GM18517 (cell line): ENCODE measurements at regions not wholly inside any gene's neighbourhood (a gene's known extent, or its start where the extent isn't known, plus 50 kb on each side); places are given as distances from the start of the nearest gene placed in this dataset.
"Not testable (repeated sequence)": the region's sequence is repeated elsewhere in the genome, so short reads cannot be mapped to it uniquely, and the experiment has no call there.

Source experiments
- ATAC-seq: cut with Tn5 transposase; IDR thresholded peaks from one replicate; pipeline ENCODE4 v1.9.1; 2021; ENCODE audit warnings: mild to moderate bottlenecking, moderate library complexity; ENCODE audit not compliant: unreplicated experiment

DNA sequence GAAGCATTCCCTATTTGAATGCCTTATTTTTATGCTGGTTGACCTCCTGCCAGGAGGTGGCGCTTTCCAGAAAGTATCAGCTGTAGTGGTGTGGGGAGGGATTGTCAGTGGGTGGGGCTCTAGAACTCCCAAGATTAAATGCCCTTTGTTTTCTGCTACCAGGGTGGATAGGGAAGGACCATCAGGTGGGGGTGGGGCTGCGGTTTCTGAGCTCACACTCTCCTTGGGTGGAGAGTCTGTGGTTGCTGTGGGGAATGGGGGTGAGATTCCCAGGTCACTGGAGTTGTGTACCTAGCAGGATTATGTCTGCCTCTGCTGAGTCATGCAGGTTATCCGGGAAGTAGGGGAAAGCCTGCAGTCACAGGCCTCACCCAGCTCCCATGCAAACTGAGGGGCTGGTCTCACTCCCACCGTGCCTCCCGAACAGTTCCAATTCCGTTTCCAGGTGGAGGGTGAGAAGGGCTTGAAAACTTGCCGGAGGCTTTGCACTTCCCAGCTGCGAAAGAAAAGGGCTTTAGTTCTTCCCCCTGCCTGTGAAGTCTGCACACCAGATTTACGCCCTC, 68.3 kb downstream of the ALG10B start:
- ATAC-seq: no peak

DNA sequence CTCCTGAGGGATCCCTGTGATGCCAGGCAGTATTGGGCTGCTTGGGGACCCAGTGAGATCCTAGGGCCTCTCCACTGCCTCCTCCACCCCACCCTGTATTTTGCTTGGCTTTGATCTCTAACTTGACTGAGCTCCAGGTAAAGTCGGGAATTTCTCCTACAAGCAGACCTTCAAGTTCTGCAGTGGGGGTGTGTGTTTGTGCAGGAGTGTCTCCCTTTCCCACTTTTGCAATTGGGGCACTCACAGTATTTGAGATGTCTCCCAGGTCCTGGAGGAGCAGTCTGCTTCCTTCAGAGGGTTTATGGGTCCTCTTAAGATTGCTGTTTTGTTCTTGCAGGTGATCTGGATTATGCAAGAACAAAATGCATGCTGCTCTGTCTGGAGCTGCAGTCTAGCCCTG, 68.9 kb downstream of the ALG10B start:
- no peak for ATAC-seq

DNA sequence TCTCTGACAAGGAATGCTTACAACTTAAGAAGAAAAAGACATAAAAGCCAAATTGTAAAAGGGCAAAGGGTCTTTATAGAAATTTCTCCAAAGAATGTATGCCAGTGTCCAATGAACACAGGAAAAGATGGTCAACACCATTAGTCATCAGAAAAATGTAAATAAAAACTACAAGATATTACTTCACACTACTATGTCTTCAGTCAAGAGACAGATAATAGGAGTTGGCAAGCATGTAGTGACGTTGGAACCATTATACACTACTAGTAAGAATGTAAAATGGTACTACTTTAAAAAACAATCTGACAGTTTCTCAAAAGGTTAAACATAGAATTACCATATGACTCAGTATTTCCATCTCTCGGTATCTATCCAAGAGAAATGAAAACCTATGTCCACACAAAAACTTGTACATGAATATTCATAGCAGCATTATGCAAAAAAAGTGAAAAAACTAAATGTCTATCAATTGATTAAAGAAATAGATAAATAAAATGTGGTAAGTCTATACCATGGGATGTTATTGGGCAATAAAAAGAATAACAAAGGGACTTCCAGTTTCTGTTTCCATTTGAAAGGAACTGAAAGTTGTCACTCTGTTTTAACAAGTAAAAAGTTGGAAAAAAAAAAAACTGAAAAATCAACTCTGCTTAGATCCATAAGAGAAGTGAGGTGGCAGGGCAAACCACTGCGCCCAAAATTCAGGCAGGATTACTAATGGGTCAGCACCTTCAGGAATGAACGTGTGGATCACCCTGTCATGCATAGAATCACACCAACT, 69.8 kb downstream of the ALG10B start:
- ATAC-seq: peak; percentile 79

DNA sequence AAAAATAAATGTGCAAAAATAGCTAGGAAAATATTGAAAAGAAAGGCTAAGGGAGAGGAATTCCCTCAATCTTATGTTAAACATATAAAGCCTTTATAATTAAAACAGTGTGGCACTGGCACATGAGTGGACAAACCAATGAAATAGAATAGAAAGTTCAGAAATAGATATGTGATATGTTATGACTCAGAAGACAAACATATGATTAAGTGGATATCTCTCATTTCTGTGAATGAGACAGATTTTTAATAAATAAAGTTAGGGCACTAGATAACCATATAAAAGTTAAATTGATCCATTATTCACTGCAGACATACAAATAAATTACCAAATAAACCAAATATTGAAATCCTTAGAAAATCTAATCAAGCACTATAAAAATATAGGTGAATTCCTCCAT, 73.0 kb downstream of the ALG10B start:
- ATAC-seq: no peak

DNA sequence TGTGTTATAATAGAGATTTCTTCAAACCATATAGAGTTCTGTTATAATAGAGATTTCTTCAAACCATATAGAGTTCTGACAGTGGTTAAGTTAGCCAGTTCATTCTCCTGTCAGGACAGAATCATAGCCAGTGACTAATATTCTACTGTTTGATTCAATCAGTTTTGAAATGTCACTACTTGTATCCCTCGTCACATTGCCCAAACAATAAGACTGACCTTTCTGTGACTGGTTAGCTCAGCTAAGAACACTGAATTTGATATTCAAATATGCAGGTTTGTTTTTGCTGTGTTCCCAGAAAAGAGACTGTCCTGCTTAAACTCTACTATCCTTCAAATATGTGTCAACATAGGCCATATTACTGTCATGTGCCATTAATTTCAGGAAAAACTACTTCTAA, 74.4 kb downstream of the ALG10B start:
- ATAC-seq: no peak

DNA sequence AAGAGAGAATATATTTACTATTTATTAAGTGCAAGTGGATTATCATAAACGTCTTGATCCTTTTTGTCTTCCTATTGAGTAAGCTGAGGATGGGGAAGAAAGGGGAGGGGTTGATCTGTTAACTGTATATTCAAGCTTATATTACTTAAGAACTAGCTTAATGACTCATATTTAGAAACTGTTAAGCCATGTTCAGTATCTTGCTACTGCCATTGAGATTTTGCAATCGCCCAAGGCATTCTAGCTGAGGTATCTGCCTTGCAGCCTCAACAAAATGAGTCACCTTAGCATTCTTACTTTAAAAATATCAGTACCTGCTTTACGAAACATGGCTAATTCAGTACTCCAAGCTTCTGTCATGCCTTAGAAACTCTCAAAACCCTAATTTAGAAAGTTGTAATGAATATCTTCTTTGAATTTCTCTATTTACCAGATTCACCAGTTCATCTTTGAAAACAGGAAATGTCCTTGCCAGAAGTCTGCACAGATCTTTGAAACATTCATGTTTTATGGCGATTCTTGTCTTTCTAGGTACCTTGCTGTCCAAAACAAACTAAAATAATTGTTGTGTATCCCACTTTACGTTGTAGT, 76.1 kb downstream of the ALG10B start:
- ATAC-seq: no peak

DNA sequence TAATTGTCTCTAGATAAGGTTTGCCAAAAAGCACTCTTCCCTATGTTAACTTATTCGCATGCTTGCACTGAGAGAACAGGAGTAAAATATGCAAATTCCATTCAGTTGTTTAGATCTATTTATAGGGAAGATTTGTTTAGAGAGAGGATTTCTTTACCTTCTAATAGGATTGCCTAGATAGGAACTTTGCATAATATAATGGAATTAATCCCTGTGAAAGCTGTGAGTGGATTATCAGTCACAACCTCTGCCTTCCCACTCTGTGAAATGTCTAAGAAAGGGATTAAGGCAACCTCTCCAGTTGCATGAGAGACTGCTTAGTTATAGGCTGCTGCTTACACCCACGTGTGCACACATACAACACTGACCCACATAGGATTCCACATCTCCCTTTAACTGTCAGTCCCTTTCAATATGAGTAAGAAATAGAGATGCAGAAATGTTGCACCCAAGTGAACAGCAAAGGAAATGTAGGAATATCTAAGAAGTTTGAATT, 83.2 kb downstream of the ALG10B start:
- ATAC-seq: no peak

DNA sequence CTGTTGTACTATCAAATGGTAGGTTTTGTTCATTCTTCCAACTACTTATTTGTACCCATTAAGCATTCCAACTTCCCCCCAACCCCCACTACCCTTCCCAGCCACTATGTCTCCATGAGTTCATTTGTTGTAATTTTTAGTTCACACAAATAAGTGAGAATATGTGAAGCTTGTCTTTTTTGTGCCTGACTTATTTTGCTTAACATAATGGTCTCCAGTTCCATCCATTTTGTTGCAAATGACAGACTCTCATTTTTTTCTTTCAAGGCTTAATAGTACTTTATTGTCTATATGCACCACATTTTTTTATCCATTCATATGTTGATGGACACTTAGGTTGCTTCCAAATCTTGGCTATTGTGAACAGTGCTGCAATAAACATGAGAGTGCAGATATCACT, 86.2 kb downstream of the ALG10B start:
- no peak for ATAC-seq

DNA sequence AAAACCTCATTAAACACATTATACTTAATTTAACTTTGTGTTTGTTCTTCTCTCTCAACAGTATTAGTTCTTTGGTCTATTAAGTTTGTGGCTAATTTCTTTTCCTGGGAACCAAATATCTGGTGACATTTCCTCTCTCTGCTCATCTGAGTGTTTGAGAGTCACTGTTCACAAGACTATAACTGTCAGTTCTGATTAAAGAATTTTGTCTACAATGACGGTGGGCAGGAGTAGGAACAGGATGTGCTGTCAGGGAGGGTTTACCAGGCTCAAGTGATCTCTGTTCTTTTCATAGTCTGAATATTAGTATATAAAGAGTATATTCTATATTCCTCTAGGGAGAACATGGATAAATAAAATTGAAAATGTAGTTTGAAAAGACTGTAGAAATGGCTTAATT, 92.9 kb downstream of the ALG10B start:
- ATAC-seq: no peak

DNA sequence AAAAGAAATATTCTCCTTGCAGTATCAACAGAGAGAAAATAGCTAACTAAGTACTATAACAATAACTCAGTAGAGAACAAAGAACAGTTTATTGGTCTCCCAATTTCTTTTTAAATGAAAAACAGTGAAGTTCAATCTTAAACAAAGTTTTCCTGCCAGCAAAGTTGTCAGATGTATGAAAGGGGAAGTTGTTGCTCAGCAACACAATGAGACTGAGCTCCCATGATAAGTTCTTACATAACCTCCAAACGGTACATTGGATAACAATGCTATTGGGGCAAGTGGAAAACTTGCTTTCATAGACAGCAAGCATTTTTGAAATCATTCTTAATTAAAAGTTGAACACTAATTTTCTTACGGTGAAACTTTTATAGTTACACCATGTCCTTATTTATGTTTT, 94.9 kb downstream of the ALG10B start:
- ATAC-seq: no peak

DNA sequence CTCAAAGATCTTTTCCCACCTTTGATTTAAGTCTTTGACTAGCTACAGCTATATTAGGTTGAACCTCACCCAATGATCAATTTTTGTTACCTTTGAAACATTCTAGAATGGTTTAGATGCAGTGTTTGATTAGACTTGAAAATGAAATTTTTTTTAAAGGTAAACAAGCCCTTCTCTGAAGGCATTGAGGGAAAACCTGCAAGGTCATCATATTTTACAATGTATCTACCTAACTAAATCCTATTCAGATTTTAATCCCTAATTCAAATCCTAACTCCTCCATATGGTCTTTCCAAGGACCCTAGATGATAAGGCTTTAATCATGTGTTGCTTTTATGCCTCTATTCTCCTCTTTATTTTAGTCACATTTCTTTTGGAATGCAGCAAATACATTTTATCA, 95.4 kb downstream of the ALG10B start:
- no peak for ATAC-seq

DNA sequence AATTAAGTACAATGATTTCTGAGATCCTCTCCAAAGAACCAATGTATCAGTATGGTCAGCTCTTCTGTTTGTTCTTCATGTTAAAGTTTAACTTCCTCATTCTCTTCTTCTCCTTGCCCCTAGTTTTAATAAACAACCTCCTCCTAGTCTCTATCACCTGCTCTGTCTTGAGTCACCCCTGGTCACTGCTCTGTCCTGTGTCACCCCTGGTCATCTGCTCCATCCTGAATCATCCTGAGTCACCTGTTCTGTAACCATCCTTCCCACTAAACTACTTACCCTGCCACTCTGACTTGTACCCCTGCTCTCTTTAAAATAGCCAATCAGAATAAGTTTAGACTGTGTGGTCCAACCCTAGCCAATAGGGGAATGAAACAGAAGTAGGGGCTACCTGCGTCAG, 100.5 kb downstream of the ALG10B start:
- no peak for ATAC-seq

DNA sequence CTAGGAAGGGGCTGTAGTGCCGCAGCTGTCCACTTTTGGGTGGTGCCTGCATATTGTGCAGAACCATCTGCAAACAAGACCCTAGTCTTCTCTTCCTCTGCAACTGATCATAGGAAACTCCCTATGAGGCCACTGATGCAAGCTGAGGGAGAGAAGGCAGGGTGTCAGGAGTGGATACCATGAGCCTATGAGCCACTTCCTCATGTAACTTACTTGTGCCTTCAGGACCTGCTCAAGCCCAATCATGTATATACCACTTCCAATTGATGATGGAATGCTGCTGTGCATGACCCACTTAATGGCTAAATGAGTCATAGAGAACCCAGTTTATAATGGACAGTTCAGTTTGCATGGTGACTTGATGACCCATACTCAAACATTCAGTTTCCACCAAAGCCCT, 107.9 kb downstream of the ALG10B start:
- no peak for ATAC-seq

DNA sequence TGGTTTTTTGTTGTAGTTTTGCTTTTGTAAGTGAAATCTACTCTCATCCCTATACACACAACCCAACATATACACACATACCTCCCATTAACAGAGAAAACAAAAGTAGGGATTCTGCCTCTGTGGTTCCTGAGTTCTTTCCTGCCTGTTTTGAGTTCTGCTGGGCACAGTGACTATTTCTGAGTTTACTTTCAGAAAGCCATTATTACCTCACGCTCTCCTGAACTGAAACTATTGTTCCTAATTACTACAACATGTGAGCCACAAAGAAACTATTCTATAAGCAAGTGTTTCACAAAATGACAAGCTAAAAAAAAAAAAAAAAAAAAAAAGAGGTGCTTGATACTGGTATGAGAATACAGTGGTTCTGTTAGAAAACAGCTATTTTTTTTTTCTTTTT, 110.9 kb downstream of the ALG10B start:
- ATAC-seq: no peak

DNA sequence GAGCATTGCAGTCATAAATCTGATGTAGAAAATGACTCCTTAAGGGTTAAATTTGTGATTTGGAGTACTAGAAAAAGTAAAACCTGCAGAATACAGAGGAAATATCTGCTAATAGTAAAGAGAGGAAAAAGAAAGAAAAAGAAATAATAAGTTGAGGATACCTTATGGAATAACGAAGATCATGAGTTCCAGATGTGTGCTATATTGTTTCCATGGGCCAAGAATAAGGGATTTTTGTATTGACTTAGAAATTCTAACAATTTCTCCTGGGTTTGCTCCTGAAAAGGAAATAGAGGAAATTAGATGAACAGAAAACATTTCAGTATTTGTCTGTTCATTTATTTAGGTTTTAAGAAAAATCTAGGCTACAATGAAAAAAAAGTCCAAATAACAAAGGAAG, 115.3 kb downstream of the ALG10B start:
- ATAC-seq: no peak

DNA sequence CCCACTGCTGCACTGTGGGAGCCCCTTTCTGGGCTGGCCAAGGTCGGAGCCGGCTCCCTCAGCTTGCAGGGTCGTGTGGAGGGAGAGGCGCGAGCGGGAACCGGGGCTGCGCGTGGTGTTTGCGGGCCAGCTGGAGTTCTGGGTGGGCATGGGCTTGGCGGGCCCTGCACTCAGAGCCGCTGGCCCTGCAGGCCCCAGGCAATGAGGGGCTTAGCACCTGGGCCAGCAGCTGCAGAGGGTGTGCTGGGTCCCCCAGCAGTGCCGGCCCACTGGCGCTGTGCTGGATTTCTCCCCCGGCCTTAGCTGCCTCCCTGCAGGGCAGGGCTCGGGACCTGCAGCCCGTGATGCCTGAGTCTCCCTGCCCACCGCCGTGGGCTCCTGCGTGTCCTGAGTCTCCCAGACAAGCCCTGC, 125.3 kb downstream of the ALG10B start:
- not testable (repeated sequence) for ATAC-seq

DNA sequence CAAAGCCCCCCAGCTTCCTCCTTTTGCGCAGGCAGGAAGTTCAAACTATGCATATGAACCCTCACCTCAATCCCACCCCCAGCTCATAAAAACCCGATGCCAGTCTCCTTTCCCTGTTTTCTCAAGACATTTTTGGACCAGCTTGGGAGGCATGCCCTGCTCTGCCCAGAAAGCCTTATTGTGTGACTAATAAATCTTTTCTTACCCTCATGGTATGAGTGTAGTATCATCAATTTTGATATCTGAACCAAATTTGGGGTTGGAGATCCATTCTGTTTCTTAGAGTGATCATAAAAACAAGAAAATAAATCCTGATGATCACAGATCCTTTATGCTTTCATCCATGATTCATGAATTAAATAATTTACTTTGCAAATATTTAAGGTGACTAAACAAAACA, 128.5 kb downstream of the ALG10B start:
- no peak for ATAC-seq

DNA sequence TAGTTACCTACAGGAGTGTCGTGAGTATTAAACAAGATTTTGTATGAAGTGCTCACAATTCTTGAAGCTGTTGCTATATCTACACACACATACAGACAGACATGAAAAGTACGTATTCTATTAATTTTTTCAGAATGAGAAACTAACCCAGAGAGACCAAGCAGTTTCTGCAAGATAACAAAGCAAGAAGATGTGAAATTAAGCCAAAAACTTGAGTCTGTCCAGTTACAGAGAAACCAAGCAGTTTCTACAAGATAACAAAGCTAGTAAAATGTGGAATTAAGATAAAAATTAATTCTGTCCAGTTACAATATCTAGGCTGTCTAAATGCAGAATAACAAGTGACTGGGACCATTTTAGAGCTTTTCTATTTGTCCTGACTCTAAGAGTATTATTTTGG, 132.4 kb downstream of the ALG10B start:
- ATAC-seq: no peak

DNA sequence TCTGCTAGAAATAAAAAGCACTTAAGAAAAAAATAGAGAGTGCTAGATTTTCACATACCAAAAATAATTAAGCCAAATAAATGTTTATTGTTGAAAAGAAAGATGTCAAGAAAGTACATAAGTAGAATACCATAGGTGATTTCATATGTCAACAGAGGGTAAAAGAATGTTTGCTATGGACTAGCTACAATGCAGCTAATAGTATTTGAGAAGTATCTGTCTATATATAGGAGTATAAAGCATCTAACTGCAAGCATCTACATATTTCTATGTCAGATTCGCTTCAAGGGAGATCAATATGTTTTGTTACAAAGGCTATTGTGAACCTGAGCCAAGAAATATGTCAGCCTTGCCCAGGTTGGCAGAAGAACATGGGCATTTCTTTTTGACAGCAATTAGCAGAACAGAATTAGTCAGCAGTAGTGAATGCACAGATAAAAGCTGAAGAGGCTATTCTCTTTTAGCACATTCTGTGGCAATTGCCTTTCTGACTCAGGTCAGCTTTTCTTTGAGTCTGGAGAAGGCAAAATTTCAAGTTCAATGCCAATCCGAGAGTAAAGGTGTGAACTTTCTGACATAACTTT, 140.1 kb downstream of the ALG10B start:
- ATAC-seq: no peak

DNA sequence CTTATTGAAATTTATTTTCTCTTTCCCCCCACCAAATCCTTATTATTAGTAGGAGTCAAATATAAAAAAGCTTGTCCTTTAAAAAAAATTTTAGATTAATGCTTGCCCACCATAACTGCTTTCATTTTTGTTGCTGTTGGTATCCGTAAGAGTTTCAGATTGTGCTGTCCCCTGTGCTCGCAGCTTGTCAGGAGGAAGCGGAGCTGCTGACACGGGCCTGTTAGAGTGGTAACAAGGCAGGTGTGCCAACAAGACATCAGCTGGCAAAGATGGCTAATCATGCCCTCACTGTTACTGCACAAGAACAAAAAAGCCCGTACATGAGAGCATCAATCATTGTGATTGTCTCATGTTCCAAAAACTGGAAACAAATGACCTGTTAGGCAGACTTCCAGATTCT, 148.4 kb downstream of the ALG10B start:
- ATAC-seq: no peak

DNA sequence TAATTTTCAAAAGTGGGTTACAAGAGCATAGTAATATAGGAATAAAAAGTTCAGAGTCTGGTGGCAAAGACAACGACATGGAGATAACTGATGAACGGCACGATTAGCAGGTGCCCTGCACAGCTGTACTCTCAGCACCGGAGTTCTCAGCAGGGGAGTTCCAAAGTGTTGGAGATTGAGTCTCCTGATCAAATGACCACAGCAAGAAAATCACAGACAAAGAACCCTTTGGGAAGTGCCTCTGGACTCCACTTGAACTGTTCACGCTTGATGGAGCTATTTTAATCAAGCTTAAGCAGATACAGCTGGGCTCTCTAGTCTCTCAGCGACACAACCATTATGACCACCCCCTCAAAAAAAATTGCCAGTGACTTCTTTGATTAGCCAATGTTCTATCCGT, 153.1 kb downstream of the ALG10B start:
- ATAC-seq: no peak
